ENCODE measurements at regions not wholly inside any gene's neighbourhood (a gene's known extent, or its start where the extent isn't known, plus 50 kb on each side); places are given as distances from the start of the nearest gene placed in this dataset.

- no peaks in the 10 kb centered on the region for H3K36me3 ChIP-seq (replicated peaks; ENCODE audit: insufficient read depth, low read length)
- no peaks in the 10 kb centered on the region for H3K27me3 ChIP-seq (replicated peaks; ENCODE audit: insufficient read depth, low read length)
- H3K4me2 ChIP-seq (ENCODE audit: low read depth, low read length): no peak overlapping the region
- no peak for DNase-seq
- TF ChIP-seq, protein P1, sequence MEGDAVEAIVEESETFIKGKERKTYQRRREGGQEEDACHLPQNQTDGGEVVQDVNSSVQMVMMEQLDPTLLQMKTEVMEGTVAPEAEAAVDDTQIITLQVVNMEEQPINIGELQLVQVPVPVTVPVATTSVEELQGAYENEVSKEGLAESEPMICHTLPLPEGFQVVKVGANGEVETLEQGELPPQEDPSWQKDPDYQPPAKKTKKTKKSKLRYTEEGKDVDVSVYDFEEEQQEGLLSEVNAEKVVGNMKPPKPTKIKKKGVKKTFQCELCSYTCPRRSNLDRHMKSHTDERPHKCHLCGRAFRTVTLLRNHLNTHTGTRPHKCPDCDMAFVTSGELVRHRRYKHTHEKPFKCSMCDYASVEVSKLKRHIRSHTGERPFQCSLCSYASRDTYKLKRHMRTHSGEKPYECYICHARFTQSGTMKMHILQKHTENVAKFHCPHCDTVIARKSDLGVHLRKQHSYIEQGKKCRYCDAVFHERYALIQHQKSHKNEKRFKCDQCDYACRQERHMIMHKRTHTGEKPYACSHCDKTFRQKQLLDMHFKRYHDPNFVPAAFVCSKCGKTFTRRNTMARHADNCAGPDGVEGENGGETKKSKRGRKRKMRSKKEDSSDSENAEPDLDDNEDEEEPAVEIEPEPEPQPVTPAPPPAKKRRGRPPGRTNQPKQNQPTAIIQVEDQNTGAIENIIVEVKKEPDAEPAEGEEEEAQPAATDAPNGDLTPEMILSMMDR (IDR thresholded peaks at IDR 0.05; ENCODE audit: low read length): no peak
- TF ChIP-seq EZH2 (optimal IDR thresholded peaks at IDR 0.05; ENCODE audit: low read depth, low read length) (no peak), EZH2phosphoT487 (IDR thresholded peaks at IDR 0.05; ENCODE audit: low read length) (no peak)
- H3K27ac ChIP-seq (ENCODE audit: low read length): no peak overlapping the region
- H4K20me1 ChIP-seq (ENCODE audit: insufficient read depth, low read length): no peaks in the 10 kb centered on the region
- no peaks in the 10 kb centered on the region for H3K9me2 ChIP-seq (replicated peaks; ENCODE audit: insufficient read depth, low read length)
- no peaks in the 10 kb centered on the region for H3F3A ChIP-seq (ENCODE audit: insufficient read depth, low read length)
- no peak overlapping the region for H3K9ac ChIP-seq (ENCODE audit: low read length)
- H3K79me2 ChIP-seq (ENCODE audit: low read length): no peaks in the 10 kb centered on the region
- H3K4me3 ChIP-seq (ENCODE audit: low read length): no peak overlapping the region
- H2AFZ ChIP-seq (ENCODE audit: low read length): no peak overlapping the region
- no peaks in the 10 kb centered on the region for H3K9me3 ChIP-seq (replicated peaks; ENCODE audit: insufficient read depth, low read length)
- no peaks in the 10 kb centered on the region for H3K4me1 ChIP-seq (ENCODE audit: low read length)
Measured at GRCh38 chr6:147126618-147127022, 77.6 kb upstream of the STXBP5 start.

DNA sequence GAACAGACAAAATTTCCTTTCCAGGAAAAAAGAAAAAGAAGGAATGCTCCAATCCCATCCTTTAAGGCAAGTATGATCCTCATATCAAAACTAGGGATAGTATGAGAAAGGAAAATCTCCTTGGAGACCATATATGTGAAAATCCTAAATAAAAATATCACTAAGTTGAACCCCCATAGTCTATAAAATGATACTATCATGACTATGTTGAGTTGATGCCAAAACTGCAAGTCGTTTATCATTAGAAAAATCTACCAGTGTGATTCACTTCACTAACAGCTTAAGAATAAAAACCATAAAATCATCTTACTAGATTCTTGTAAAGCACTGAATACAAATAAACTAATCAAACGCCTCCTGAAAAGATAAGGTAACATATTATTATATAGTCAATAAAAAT, 76.6 kb upstream of the STXBP5 start:
- no peak overlapping the region for H3K4me3 ChIP-seq (ENCODE audit: low read length)
- H3K4me2 ChIP-seq (ENCODE audit: low read depth, low read length): no peak overlapping the region
- no peaks in the 10 kb centered on the region for H3K9me3 ChIP-seq (replicated peaks; ENCODE audit: insufficient read depth, low read length)
- H3F3A ChIP-seq (ENCODE audit: insufficient read depth, low read length): no peaks in the 10 kb centered on the region
- no peaks in the 10 kb centered on the region for H3K9me2 ChIP-seq (replicated peaks; ENCODE audit: insufficient read depth, low read length)
- H4K20me1 ChIP-seq (ENCODE audit: insufficient read depth, low read length): no peaks in the 10 kb centered on the region
- DNase-seq: no peak
- no peaks in the 10 kb centered on the region for H3K79me2 ChIP-seq (ENCODE audit: low read length)
- no peak overlapping the region for H3K27ac ChIP-seq (ENCODE audit: low read length)
- TF ChIP-seq EZH2phosphoT487 (IDR thresholded peaks at IDR 0.05; ENCODE audit: low read length) (no peak), EZH2 (optimal IDR thresholded peaks at IDR 0.05; ENCODE audit: low read depth, low read length) (no peak)
- TF ChIP-seq, protein P1 (IDR thresholded peaks at IDR 0.05; ENCODE audit: low read length): no peak
- H3K27me3 ChIP-seq (replicated peaks; ENCODE audit: insufficient read depth, low read length): no peaks in the 10 kb centered on the region
- H3K9ac ChIP-seq (ENCODE audit: low read length): no peak overlapping the region
- H2AFZ ChIP-seq (ENCODE audit: low read length): no peak overlapping the region
- H3K4me1 ChIP-seq (ENCODE audit: low read length): no peaks in the 10 kb centered on the region
- no peaks in the 10 kb centered on the region for H3K36me3 ChIP-seq (replicated peaks; ENCODE audit: insufficient read depth, low read length)

DNA sequence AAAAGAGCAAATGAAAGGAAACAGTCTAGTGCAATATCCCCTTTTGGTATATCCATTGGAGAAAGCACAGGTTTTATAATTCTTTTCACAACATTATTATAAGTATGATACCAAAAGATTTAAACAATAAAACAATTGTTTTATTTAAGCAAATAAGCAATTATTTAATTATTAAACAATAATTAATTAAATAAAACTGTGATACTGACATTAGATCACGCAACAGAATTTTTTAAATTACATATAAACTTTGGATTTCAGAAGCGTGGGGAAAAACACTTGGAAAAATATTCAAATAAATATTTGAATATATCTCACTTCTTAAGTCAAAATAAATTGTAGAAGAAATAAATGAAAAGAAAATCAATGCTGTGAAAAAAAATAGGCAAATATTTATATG, 76.2 kb upstream of the STXBP5 start:
- Histone ChIP-seq H4K20me1 (ENCODE audit: insufficient read depth, low read length) (no peaks in the 10 kb centered on the region), H3K9ac (ENCODE audit: low read length) (no peak overlapping the region), H3F3A (ENCODE audit: insufficient read depth, low read length) (no peaks in the 10 kb centered on the region), H3K27me3 (replicated peaks; ENCODE audit: insufficient read depth, low read length) (no peaks in the 10 kb centered on the region), H3K27ac (ENCODE audit: low read length) (no peak overlapping the region), H3K9me2 (replicated peaks; ENCODE audit: insufficient read depth, low read length) (no peaks in the 10 kb centered on the region), H3K4me2 (ENCODE audit: low read depth, low read length) (no peak overlapping the region), H3K4me1 (ENCODE audit: low read length) (no peaks in the 10 kb centered on the region), H3K4me3 (ENCODE audit: low read length) (no peak overlapping the region), H3K9me3 (replicated peaks; ENCODE audit: insufficient read depth, low read length) (no peaks in the 10 kb centered on the region), H3K79me2 (ENCODE audit: low read length) (no peaks in the 10 kb centered on the region), H2AFZ (ENCODE audit: low read length) (no peak overlapping the region), H3K36me3 (replicated peaks; ENCODE audit: insufficient read depth, low read length) (no peaks in the 10 kb centered on the region)
- DNase-seq: no peak
- no peak for TF ChIP-seq EZH2phosphoT487 (IDR thresholded peaks at IDR 0.05; ENCODE audit: low read length)
- no peak for TF ChIP-seq EZH2 (optimal IDR thresholded peaks at IDR 0.05; ENCODE audit: low read depth, low read length)
- TF ChIP-seq, protein P1 (IDR thresholded peaks at IDR 0.05; ENCODE audit: low read length): no peak

All from MM.1S (cell line).